HG03196 (cell line): ENCODE measurements at regions not wholly inside any gene's neighbourhood (a gene's known extent, or its start where the extent isn't known, plus 50 kb on each side); places are given as distances from the start of the nearest gene placed in this dataset.

ENCODE experiments used
- ATAC-seq: cut with Tn5 transposase; IDR thresholded peaks from one replicate; pipeline ENCODE4 v1.9.1; 2021; ENCODE audit not compliant: unreplicated experiment

GRCh38 chr18:39801848-39802247 lies 2153.2 kb upstream of the PIK3C3 start:
- ATAC-seq = no peak

GRCh38 chr18:39801010-39801409 lies 2154.0 kb upstream of the PIK3C3 start:
- ATAC-seq = no peak

- ATAC-seq = no peak
These were observed 2156.0 kb upstream of the PIK3C3 start for GRCh38 chr18:39799006-39799405.

GRCh38 chr18:39796393-39796792 lies 2158.6 kb upstream of the PIK3C3 start:
- ATAC-seq = no peak

- no peak for ATAC-seq
These were observed 2159.7 kb upstream of the PIK3C3 start for GRCh38 chr18:39795350-39795749.

- no peak for ATAC-seq
These were observed 2161.4 kb upstream of the PIK3C3 start for GRCh38 chr18:39793609-39794008.

- no peak for ATAC-seq
These were observed 2166.7 kb upstream of the PIK3C3 start for GRCh38 chr18:39788383-39788782.

GRCh38 chr18:39786477-39786876 lies 2168.6 kb upstream of the PIK3C3 start:
- no peak for ATAC-seq

- ATAC-seq = no peak
These were observed 2170.5 kb upstream of the PIK3C3 start for GRCh38 chr18:39784541-39784940.

GRCh38 chr18:39781565-39781964 lies 2173.5 kb upstream of the PIK3C3 start:
- no peak for ATAC-seq

GRCh38 chr18:39780774-39781173 lies 2174.3 kb upstream of the PIK3C3 start:
- ATAC-seq = no peak

GRCh38 chr18:39779926-39780325 lies 2175.1 kb upstream of the PIK3C3 start:
- ATAC-seq = no peak

GRCh38 chr18:39776766-39777165 lies 2178.3 kb upstream of the PIK3C3 start:
- ATAC-seq = no peak

GRCh38 chr18:39774957-39775598 lies 2180.0 kb upstream of the PIK3C3 start:
- ATAC-seq = no peak

- ATAC-seq = no peak
These were observed 2181.4 kb upstream of the PIK3C3 start for GRCh38 chr18:39773646-39774045.

- no peak for ATAC-seq
These were observed 2182.7 kb upstream of the PIK3C3 start for GRCh38 chr18:39772155-39772919.

GRCh38 chr18:39770399-39770798 lies 2184.6 kb upstream of the PIK3C3 start:
- no peak for ATAC-seq

GRCh38 chr18:39764873-39765272 lies 2190.2 kb upstream of the PIK3C3 start:
- no peak for ATAC-seq

- no peak for ATAC-seq
These were observed 2193.8 kb upstream of the PIK3C3 start for GRCh38 chr18:39761273-39761672.

GRCh38 chr18:39759926-39760325 lies 2194.3 kb upstream of the CELF4 start:
- no peak for ATAC-seq

- no peak for ATAC-seq
These were observed 2187.6 kb upstream of the CELF4 start for GRCh38 chr18:39753178-39753577.

- ATAC-seq = no peak
These were observed 2186.8 kb upstream of the CELF4 start for GRCh38 chr18:39752351-39752750.

GRCh38 chr18:39751921-39752320 lies 2186.3 kb upstream of the CELF4 start:
- ATAC-seq = no peak
